ENCODE measurements at regions not wholly inside any gene's neighbourhood (a gene's known extent, or its start where the extent isn't known, plus 50 kb on each side); places are given as distances from the start of the nearest gene placed in this dataset.

- Mint-ChIP-seq H3K9me3 (no peaks in the 10 kb centered on the region), H3K27ac (no peak overlapping the region), H3K27me3 (no peaks in the 10 kb centered on the region), H3K36me3 (ENCODE audit: low read depth) (no peaks in the 10 kb centered on the region), H3K4me1 (ENCODE audit: low read depth) (peaks cover 17% of the 10 kb centered on the region), H3K4me3 (no peak overlapping the region)
- intact Hi-C loops (cut with micrococcal nuclease), result no loop called here
Observed at GRCh38 chr10:4645836-4646235, 180.2 kb upstream of the AKR1E2 start.

GRCh38 chr10:4643471-4643870, 182.5 kb upstream of the AKR1E2 start:
- H3K36me3 Mint-ChIP-seq (ENCODE audit: low read depth), result no peaks in the 10 kb centered on the region
- intact Hi-C loops (cut with micrococcal nuclease), result loop anchor here (5.0 kb wide), 1 partner anchor 131 kb away; no protein-coding TSS in a partner anchor
- H3K9me3 Mint-ChIP-seq, result no peaks in the 10 kb centered on the region
- H3K27ac Mint-ChIP-seq, result no peak overlapping the region
- no peak overlapping the region for H3K4me3 Mint-ChIP-seq
- no peaks in the 10 kb centered on the region for H3K27me3 Mint-ChIP-seq
- H3K4me1 Mint-ChIP-seq (ENCODE audit: low read depth), result peaks cover 7% of the 10 kb centered on the region

- no peaks in the 10 kb centered on the region for H3K36me3 Mint-ChIP-seq (ENCODE audit: low read depth)
- H3K4me3 Mint-ChIP-seq, result no peak overlapping the region
- no peak overlapping the region for H3K27ac Mint-ChIP-seq
- no peaks in the 10 kb centered on the region for H3K27me3 Mint-ChIP-seq
- intact Hi-C loops (cut with micrococcal nuclease), result loop anchor here (5.0 kb wide), 1 partner anchor 128 kb away; no protein-coding TSS in a partner anchor
- no peaks in the 10 kb centered on the region for H3K9me3 Mint-ChIP-seq
- no peaks in the 10 kb centered on the region for H3K4me1 Mint-ChIP-seq (ENCODE audit: low read depth)
Observed at GRCh38 chr10:4639960-4640359, 186.0 kb upstream of the AKR1E2 start.

- Mint-ChIP-seq H3K27ac (no peak overlapping the region), H3K4me1 (ENCODE audit: low read depth) (no peaks in the 10 kb centered on the region), H3K36me3 (ENCODE audit: low read depth) (no peaks in the 10 kb centered on the region), H3K4me3 (no peak overlapping the region), H3K9me3 (no peaks in the 10 kb centered on the region), H3K27me3 (no peaks in the 10 kb centered on the region)
- intact Hi-C loops (cut with micrococcal nuclease), result no loop called here
Observed at GRCh38 chr10:4638099-4638498, 187.9 kb upstream of the AKR1E2 start.

GRCh38 chr10:4637657-4638056, 188.3 kb upstream of the AKR1E2 start:
- H3K9me3 Mint-ChIP-seq, result no peaks in the 10 kb centered on the region
- H3K4me1 Mint-ChIP-seq (ENCODE audit: low read depth), result no peaks in the 10 kb centered on the region
- no peak overlapping the region for H3K4me3 Mint-ChIP-seq
- no peak overlapping the region for H3K27ac Mint-ChIP-seq
- no peaks in the 10 kb centered on the region for H3K36me3 Mint-ChIP-seq (ENCODE audit: low read depth)
- intact Hi-C loops (cut with micrococcal nuclease), result no loop called here
- H3K27me3 Mint-ChIP-seq, result no peaks in the 10 kb centered on the region

- no peaks in the 10 kb centered on the region for H3K27me3 Mint-ChIP-seq
- intact Hi-C loops (cut with micrococcal nuclease), result no loop called here
- no peak overlapping the region for H3K27ac Mint-ChIP-seq
- H3K4me3 Mint-ChIP-seq, result no peak overlapping the region
- H3K4me1 Mint-ChIP-seq (ENCODE audit: low read depth), result no peaks in the 10 kb centered on the region
- H3K36me3 Mint-ChIP-seq (ENCODE audit: low read depth), result no peaks in the 10 kb centered on the region
- peaks cover 6% of the 10 kb centered on the region for H3K9me3 Mint-ChIP-seq
Observed at GRCh38 chr10:4635883-4636282, 190.1 kb upstream of the AKR1E2 start.

- Mint-ChIP-seq H3K4me1 (ENCODE audit: low read depth) (no peaks in the 10 kb centered on the region), H3K4me3 (no peak overlapping the region), H3K36me3 (ENCODE audit: low read depth) (no peaks in the 10 kb centered on the region), H3K27me3 (no peaks in the 10 kb centered on the region), H3K27ac (no peak overlapping the region), H3K9me3 (peaks cover 9% of the 10 kb centered on the region)
- intact Hi-C loops (cut with micrococcal nuclease), result no loop called here
Observed at GRCh38 chr10:4635388-4635787, 190.6 kb upstream of the AKR1E2 start.

- no peaks in the 10 kb centered on the region for H3K27me3 Mint-ChIP-seq
- no peak overlapping the region for H3K4me3 Mint-ChIP-seq
- peaks cover 9% of the 10 kb centered on the region for H3K9me3 Mint-ChIP-seq
- no peak overlapping the region for H3K27ac Mint-ChIP-seq
- intact Hi-C loops (cut with micrococcal nuclease), result no loop called here
- no peaks in the 10 kb centered on the region for H3K4me1 Mint-ChIP-seq (ENCODE audit: low read depth)
- no peaks in the 10 kb centered on the region for H3K36me3 Mint-ChIP-seq (ENCODE audit: low read depth)
Observed at GRCh38 chr10:4633776-4634175, 192.2 kb upstream of the AKR1E2 start.

GRCh38 chr10:4633186-4633585, 192.8 kb upstream of the AKR1E2 start:
- intact Hi-C loops (cut with micrococcal nuclease), result no loop called here
- H3K9me3 Mint-ChIP-seq, result peaks cover 15% of the 10 kb centered on the region
- no peak overlapping the region for H3K4me3 Mint-ChIP-seq
- no peaks in the 10 kb centered on the region for H3K36me3 Mint-ChIP-seq (ENCODE audit: low read depth)
- no peaks in the 10 kb centered on the region for H3K27me3 Mint-ChIP-seq
- H3K27ac Mint-ChIP-seq, result no peak overlapping the region
- no peaks in the 10 kb centered on the region for H3K4me1 Mint-ChIP-seq (ENCODE audit: low read depth)

GRCh38 chr10:4632757-4633156, 193.2 kb upstream of the AKR1E2 start:
- Mint-ChIP-seq H3K27me3 (no peaks in the 10 kb centered on the region), H3K4me3 (no peak overlapping the region), H3K9me3 (peaks cover 20% of the 10 kb centered on the region), H3K27ac (no peak overlapping the region), H3K4me1 (ENCODE audit: low read depth) (no peaks in the 10 kb centered on the region), H3K36me3 (ENCODE audit: low read depth) (no peaks in the 10 kb centered on the region)
- intact Hi-C loops (cut with micrococcal nuclease), result no loop called here

- Mint-ChIP-seq H3K4me3 (no peak overlapping the region), H3K27ac (no peak overlapping the region), H3K27me3 (peaks cover 7% of the 10 kb centered on the region), H3K9me3 (peaks cover 36% of the 10 kb centered on the region), H3K36me3 (ENCODE audit: low read depth) (no peaks in the 10 kb centered on the region), H3K4me1 (ENCODE audit: low read depth) (peaks cover 13% of the 10 kb centered on the region)
- intact Hi-C loops (cut with micrococcal nuclease), result no loop called here
Observed at GRCh38 chr10:4626919-4627318, 199.1 kb upstream of the AKR1E2 start.

- H3K4me1 Mint-ChIP-seq (ENCODE audit: low read depth), result peaks cover 18% of the 10 kb centered on the region
- no peak overlapping the region for H3K27ac Mint-ChIP-seq
- intact Hi-C loops (cut with micrococcal nuclease), result no loop called here
- H3K36me3 Mint-ChIP-seq (ENCODE audit: low read depth), result no peaks in the 10 kb centered on the region
- H3K9me3 Mint-ChIP-seq, result peaks cover 27% of the 10 kb centered on the region
- no peak overlapping the region for H3K4me3 Mint-ChIP-seq
- H3K27me3 Mint-ChIP-seq, result peaks cover 7% of the 10 kb centered on the region
Observed at GRCh38 chr10:4623757-4624420, 202.1 kb upstream of the AKR1E2 start.

- intact Hi-C loops (cut with micrococcal nuclease), result no loop called here
- Mint-ChIP-seq H3K36me3 (ENCODE audit: low read depth) (no peaks in the 10 kb centered on the region), H3K27me3 (peaks cover 7% of the 10 kb centered on the region), H3K9me3 (peaks cover 21% of the 10 kb centered on the region), H3K4me3 (no peak overlapping the region), H3K27ac (no peak overlapping the region), H3K4me1 (ENCODE audit: low read depth) (peaks cover 18% of the 10 kb centered on the region)
Observed at GRCh38 chr10:4623200-4623599, 202.8 kb upstream of the AKR1E2 start.

GRCh38 chr10:4622384-4622783, 203.6 kb upstream of the AKR1E2 start:
- no peak overlapping the region for H3K27ac Mint-ChIP-seq
- intact Hi-C loops (cut with micrococcal nuclease), result no loop called here

GRCh38 chr10:4617589-4617988, 208.4 kb upstream of the AKR1E2 start:
- no peaks in the 10 kb centered on the region for H3K36me3 Mint-ChIP-seq (ENCODE audit: low read depth)

More at GRCh38 chr10:4622384-4622783, 203.6 kb upstream of the AKR1E2 start:
- Mint-ChIP-seq H3K36me3 (ENCODE audit: low read depth) (no peaks in the 10 kb centered on the region), H3K4me1 (ENCODE audit: low read depth) (peaks cover 18% of the 10 kb centered on the region), H3K27me3 (peaks cover 7% of the 10 kb centered on the region), H3K4me3 (no peak overlapping the region), H3K9me3 (peaks cover 16% of the 10 kb centered on the region)

More at GRCh38 chr10:4617589-4617988, 208.4 kb upstream of the AKR1E2 start:
- Mint-ChIP-seq H3K9me3 (peaks cover 29% of the 10 kb centered on the region), H3K4me3 (no peak overlapping the region), H3K27ac (no peak overlapping the region), H3K4me1 (ENCODE audit: low read depth) (peaks cover 9% of the 10 kb centered on the region), H3K27me3 (no peaks in the 10 kb centered on the region)
- intact Hi-C loops (cut with micrococcal nuclease), result no loop called here
